ENCODE measurements at regions not wholly inside any gene's neighbourhood (a gene's known extent, or its start where the extent isn't known, plus 50 kb on each side); places are given as distances from the start of the nearest gene placed in this dataset.
"Not testable (repeated sequence)": the region's sequence is repeated elsewhere in the genome, so short reads cannot be mapped to it uniquely, and the experiment has no call there.

- DNase-seq (ENCODE audit: low spot score): no peak
Observed at GRCh38 chr19:5290336-5291262, 50.0 kb downstream of the PTPRS start.

- no peak for DNase-seq (ENCODE audit: low spot score)
Observed at GRCh38 chr19:5289060-5289990, 51.3 kb downstream of the PTPRS start.

- DNase-seq (ENCODE audit: low spot score): no peak
Observed at GRCh38 chr19:5288347-5288739, 52.3 kb downstream of the PTPRS start.

- DNase-seq (ENCODE audit: low spot score): no peak
Observed at GRCh38 chr19:5287066-5287465, 53.5 kb downstream of the PTPRS start.

- DNase-seq (ENCODE audit: low spot score): no peak
Observed at GRCh38 chr19:5286465-5287029, 54.1 kb downstream of the PTPRS start.

GRCh38 chr19:5285955-5286354 lies 54.7 kb downstream of the PTPRS start:
- no peak for DNase-seq (ENCODE audit: low spot score)

GRCh38 chr19:5285311-5285710 lies 55.3 kb downstream of the PTPRS start:
- no peak for DNase-seq (ENCODE audit: low spot score)

- no peak for DNase-seq (ENCODE audit: low spot score)
Observed at GRCh38 chr19:5282901-5283300, 57.7 kb downstream of the PTPRS start.

GRCh38 chr19:5281588-5281987 lies 59.0 kb downstream of the PTPRS start:
- peak; percentile 45 for DNase-seq (ENCODE audit: low spot score)

- not testable (repeated sequence) for DNase-seq (ENCODE audit: low spot score)
Observed at GRCh38 chr19:5275668-5276067, 64.9 kb downstream of the PTPRS start.

GRCh38 chr19:5273782-5274181 lies 66.8 kb downstream of the PTPRS start:
- no peak for DNase-seq (ENCODE audit: low spot score)

GRCh38 chr19:5271145-5271544 lies 69.5 kb downstream of the PTPRS start:
- no peak for DNase-seq (ENCODE audit: low spot score)

- DNase-seq (ENCODE audit: low spot score): no peak
Observed at GRCh38 chr19:5269926-5270325, 70.7 kb downstream of the PTPRS start.

- DNase-seq (ENCODE audit: low spot score): no peak
Observed at GRCh38 chr19:5269279-5269678, 71.3 kb downstream of the PTPRS start.

GRCh38 chr19:5268801-5269200 lies 71.8 kb downstream of the PTPRS start:
- no peak for DNase-seq (ENCODE audit: low spot score)

- no peak for DNase-seq (ENCODE audit: low spot score)
Observed at GRCh38 chr19:5265260-5265659, 75.4 kb downstream of the PTPRS start.

GRCh38 chr19:5264453-5264852 lies 76.2 kb downstream of the PTPRS start:
- DNase-seq (ENCODE audit: low spot score): no peak

- DNase-seq (ENCODE audit: low spot score): no peak
Observed at GRCh38 chr19:5263615-5264014, 77.0 kb downstream of the PTPRS start.

- no peak for DNase-seq (ENCODE audit: low spot score)
Observed at GRCh38 chr19:5262721-5263120, 77.9 kb downstream of the PTPRS start.

GRCh38 chr19:5261156-5261890 lies 79.3 kb downstream of the PTPRS start:
- DNase-seq (ENCODE audit: low spot score): no peak

GRCh38 chr19:5260381-5260967 lies 80.1 kb downstream of the PTPRS start:
- DNase-seq (ENCODE audit: low spot score): no peak

Data from hepatic stellate cell (primary cell).